GM12892 (cell line): ENCODE measurements at regions not wholly inside any gene's neighbourhood (a gene's known extent, or its start where the extent isn't known, plus 50 kb on each side); places are given as distances from the start of the nearest gene placed in this dataset.
"Not testable (repeated sequence)": the region's sequence is repeated elsewhere in the genome, so short reads cannot be mapped to it uniquely, and the experiment has no call there.

Source experiments
- POLR2A ChIP-seq: IDR thresholded peaks from 2 replicates; pipeline ENCODE4 v1.6.1; 2011; ENCODE audit warnings: low read depth, low read length, control low read depth
- POLR2AphosphoS5 ChIP-seq: IDR thresholded peaks from 2 replicates; pipeline ENCODE4 v1.6.1; 2011; ENCODE audit warnings: low read depth, low read length, control low read depth
- TAF1 ChIP-seq: IDR thresholded peaks from 2 replicates; pipeline ENCODE4 v1.6.1; 2011; ENCODE audit warnings: low read depth, mild to moderate bottlenecking, control low read depth, low read length, borderline replicate concordance

DNA sequence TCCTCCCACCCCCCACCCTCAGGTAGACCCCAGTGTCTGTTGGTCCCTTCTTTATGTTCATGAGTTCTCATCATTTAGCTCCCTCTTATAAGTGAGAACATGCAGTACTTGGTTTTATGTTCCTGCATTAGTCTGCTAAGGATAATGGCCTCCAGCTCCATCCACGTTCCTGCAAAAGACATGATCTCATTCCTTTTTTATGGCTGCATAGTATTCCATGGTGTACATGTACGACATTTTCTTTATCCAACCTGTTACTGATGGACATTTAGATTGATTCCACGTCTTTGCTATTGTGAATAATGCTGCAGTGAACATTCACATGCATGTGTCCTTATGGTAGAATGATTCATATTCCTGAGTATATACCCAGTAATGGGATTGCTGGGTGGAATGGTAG lies 87.6 kb upstream of the TBL1X start:
- TF ChIP-seq POLR2A, POLR2AphosphoS5, TAF1: not testable (repeated sequence)
